ENCODE measurements at regions not wholly inside any gene's neighbourhood (a gene's known extent, or its start where the extent isn't known, plus 50 kb on each side); places are given as distances from the start of the nearest gene placed in this dataset.

DNA sequence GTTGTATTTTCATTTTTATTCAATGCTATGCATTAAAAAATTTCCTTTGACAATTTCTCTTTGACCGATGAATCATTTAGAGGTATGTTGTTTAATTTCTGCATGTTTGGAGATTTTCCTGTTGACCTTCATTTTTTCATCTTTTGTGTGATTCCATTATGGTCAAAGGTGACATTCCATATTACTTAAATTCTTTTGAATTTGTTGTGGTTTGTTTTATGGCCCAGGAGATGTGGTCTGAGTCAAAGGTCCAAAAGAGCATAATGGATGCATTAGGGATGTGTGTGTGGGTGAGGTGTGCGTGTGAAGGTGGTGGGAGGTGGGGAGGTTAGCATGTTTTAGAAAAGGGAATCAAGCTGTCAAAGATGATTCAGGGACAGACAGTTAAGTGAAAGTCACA lies 76.0 kb upstream of the GIMD1 start:
- Histone ChIP-seq H3K27ac (ENCODE audit: low read depth in 1 of 2, low read length in 1 of 2) (no peak overlapping the region), H3K9ac (ENCODE audit: insufficient read depth in 1 of 2, low read length in 2 of 2) (no peak overlapping the region), H3K4me1 (ENCODE audit: control insufficient read depth in 5 of 5, insufficient read depth in 5 of 5, low read length in 5 of 5) (no peaks in the 10 kb centered on the region), H3K4me3 (no peak overlapping the region), H3K9me3 (ENCODE audit: control insufficient read depth in 4 of 4, insufficient read depth in 3 of 4, low read length in 3 of 4) (peaks cover 0 to 6% (median 2%) of the 10 kb centered on the region in 4 donors), H3K27me3 (ENCODE audit: control insufficient read depth in 3 of 3, insufficient read depth in 3 of 3, low read length in 2 of 3) (no peaks in the 10 kb centered on the region), H3K36me3 (ENCODE audit: control insufficient read depth in 4 of 4, insufficient read depth in 4 of 4, low read length in 4 of 4) (no peaks in the 10 kb centered on the region)
- DNase-seq (no peak), ATAC-seq (ENCODE audit: insufficient read depth, low FRiP score) (no peak)
- WGBS, 2 donors: 59 to 91% methylated on average over 2 of the region's 2 CpGs
- TF ChIP-seq, protein P1, sequence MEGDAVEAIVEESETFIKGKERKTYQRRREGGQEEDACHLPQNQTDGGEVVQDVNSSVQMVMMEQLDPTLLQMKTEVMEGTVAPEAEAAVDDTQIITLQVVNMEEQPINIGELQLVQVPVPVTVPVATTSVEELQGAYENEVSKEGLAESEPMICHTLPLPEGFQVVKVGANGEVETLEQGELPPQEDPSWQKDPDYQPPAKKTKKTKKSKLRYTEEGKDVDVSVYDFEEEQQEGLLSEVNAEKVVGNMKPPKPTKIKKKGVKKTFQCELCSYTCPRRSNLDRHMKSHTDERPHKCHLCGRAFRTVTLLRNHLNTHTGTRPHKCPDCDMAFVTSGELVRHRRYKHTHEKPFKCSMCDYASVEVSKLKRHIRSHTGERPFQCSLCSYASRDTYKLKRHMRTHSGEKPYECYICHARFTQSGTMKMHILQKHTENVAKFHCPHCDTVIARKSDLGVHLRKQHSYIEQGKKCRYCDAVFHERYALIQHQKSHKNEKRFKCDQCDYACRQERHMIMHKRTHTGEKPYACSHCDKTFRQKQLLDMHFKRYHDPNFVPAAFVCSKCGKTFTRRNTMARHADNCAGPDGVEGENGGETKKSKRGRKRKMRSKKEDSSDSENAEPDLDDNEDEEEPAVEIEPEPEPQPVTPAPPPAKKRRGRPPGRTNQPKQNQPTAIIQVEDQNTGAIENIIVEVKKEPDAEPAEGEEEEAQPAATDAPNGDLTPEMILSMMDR (IDR thresholded peaks at IDR 0.05; ENCODE audit: control extremely low read depth, extremely low read depth): no peak

DNA sequence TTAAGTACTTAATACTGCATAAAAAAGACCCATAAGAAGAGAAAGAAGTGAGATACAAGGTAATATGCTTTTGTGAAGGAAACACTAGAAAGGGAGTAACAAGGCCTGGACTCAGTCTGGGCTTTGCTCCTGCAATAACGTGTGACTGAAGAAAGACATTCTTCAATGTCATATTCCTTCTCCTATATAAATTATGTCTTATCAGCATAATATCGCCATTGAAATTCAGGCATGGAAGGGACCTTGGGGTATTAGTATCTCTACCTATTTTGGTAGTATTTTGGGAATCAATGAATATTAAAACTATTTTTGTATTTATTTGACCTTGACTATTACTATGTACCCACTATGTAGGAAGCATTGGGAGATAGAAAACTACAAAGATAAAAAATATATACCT lies 62.2 kb upstream of the GIMD1 start:
- H3K27ac ChIP-seq (ENCODE audit: low read depth in 1 of 2, low read length in 1 of 2): no peak overlapping the region
- no peak for ATAC-seq (ENCODE audit: insufficient read depth, low FRiP score)
- no peaks in the 10 kb centered on the region for H3K27me3 ChIP-seq (ENCODE audit: control insufficient read depth in 3 of 3, insufficient read depth in 3 of 3, low read length in 2 of 3)
- H3K9me3 ChIP-seq (ENCODE audit: control insufficient read depth in 4 of 4, insufficient read depth in 3 of 4, low read length in 3 of 4): peaks cover 0 to 4% (median 0%) of the 10 kb centered on the region in 4 donors
- TF ChIP-seq, protein P1 (IDR thresholded peaks at IDR 0.05; ENCODE audit: control extremely low read depth, extremely low read depth): no peak
- H3K4me3 ChIP-seq: no peak overlapping the region
- H3K4me1 ChIP-seq (ENCODE audit: control insufficient read depth in 5 of 5, insufficient read depth in 5 of 5, low read length in 5 of 5): no peaks in the 10 kb centered on the region
- DNase-seq: no peak
- no peaks in the 10 kb centered on the region for H3K36me3 ChIP-seq (ENCODE audit: control insufficient read depth in 4 of 4, insufficient read depth in 4 of 4, low read length in 4 of 4)
- no peak overlapping the region for H3K9ac ChIP-seq (ENCODE audit: insufficient read depth in 1 of 2, low read length in 2 of 2)
- WGBS, 2 donors: 83 to 94% methylated on average over 2 of the region's 2 CpGs

DNA sequence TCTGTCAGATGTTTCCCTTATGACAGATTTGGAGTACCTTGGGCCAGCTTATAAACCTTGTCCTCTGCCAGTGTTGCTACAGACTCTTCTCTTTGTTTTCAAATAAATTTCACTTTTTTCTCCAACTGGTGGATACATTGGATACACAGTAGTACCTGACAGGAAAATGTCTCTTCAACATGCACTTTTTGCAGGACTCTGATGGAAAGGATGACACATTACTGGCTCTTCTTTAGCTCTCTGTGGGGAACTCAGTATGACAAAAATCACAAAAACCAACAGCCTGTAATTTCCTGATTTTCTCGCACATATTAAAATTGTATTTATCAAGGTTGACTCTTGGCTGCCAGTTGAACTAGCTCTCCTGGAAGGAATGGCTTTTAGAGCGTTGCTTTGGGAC lies 61.3 kb upstream of the GIMD1 start:
- Histone ChIP-seq H3K9me3 (ENCODE audit: control insufficient read depth in 4 of 4, insufficient read depth in 3 of 4, low read length in 3 of 4) (peaks cover 0 to 4% (median 0%) of the 10 kb centered on the region in 4 donors), H3K27me3 (ENCODE audit: control insufficient read depth in 3 of 3, insufficient read depth in 3 of 3, low read length in 2 of 3) (no peaks in the 10 kb centered on the region), H3K4me3 (no peak overlapping the region), H3K4me1 (ENCODE audit: control insufficient read depth in 5 of 5, insufficient read depth in 5 of 5, low read length in 5 of 5) (no peaks in the 10 kb centered on the region), H3K27ac (ENCODE audit: low read depth in 1 of 2, low read length in 1 of 2) (no peak overlapping the region), H3K9ac (ENCODE audit: insufficient read depth in 1 of 2, low read length in 2 of 2) (no peak overlapping the region), H3K36me3 (ENCODE audit: control insufficient read depth in 4 of 4, insufficient read depth in 4 of 4, low read length in 4 of 4) (no peaks in the 10 kb centered on the region)
- ATAC-seq (ENCODE audit: insufficient read depth, low FRiP score) (no peak), DNase-seq (no peak)
- TF ChIP-seq, protein P1 (IDR thresholded peaks at IDR 0.05; ENCODE audit: control extremely low read depth, extremely low read depth): no peak
- WGBS, 2 donors: 86 to 92% methylated on average over 2 of the region's 2 CpGs

DNA sequence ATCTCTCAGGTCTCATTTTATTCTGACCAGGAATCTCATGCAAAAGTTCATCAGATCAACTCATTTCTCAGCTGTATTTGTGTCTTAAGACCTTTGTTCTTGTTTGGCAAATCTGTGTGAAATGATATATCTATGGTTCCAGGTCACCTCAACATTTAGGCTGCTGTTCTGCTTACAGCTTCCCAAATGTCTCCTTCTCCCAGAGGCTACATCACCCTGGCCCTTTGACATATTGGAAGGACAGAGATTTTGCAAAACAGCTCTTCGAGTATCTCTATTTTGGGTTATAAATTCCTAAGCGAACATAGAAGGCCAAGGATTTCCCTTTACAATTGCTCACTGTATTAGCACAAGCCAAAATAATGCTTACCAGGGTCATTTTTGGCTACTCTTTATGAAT lies 57.5 kb upstream of the GIMD1 start:
- Histone ChIP-seq H3K4me3 (no peak overlapping the region), H3K4me1 (ENCODE audit: control insufficient read depth in 5 of 5, insufficient read depth in 5 of 5, low read length in 5 of 5) (no peaks in the 10 kb centered on the region), H3K9me3 (ENCODE audit: control insufficient read depth in 4 of 4, insufficient read depth in 3 of 4, low read length in 3 of 4) (no peaks in the 10 kb centered on the region), H3K9ac (ENCODE audit: insufficient read depth in 1 of 2, low read length in 2 of 2) (no peak overlapping the region), H3K27me3 (ENCODE audit: control insufficient read depth in 3 of 3, insufficient read depth in 3 of 3, low read length in 2 of 3) (no peaks in the 10 kb centered on the region), H3K36me3 (ENCODE audit: control insufficient read depth in 4 of 4, insufficient read depth in 4 of 4, low read length in 4 of 4) (no peaks in the 10 kb centered on the region), H3K27ac (ENCODE audit: low read depth in 1 of 2, low read length in 1 of 2) (no peak overlapping the region)
- TF ChIP-seq, protein P1 (IDR thresholded peaks at IDR 0.05; ENCODE audit: control extremely low read depth, extremely low read depth): no peak
- 86 to 87% methylated on average over 2 of the region's 2 CpGs for WGBS, 2 donors
- DNase-seq (no peak), ATAC-seq (ENCODE audit: insufficient read depth, low FRiP score) (no peak)

All from lung (tissue), 11 donors.